HepG2 (cell line): ENCODE measurements at regions not wholly inside any gene's neighbourhood (a gene's known extent, or its start where the extent isn't known, plus 50 kb on each side); places are given as distances from the start of the nearest gene placed in this dataset.

ENCODE experiments used
- ATAC-seq: fragments of 200-7000 bp; cut with Tn5 transposase; 3 replicates; pipeline ENCODE4 v1.9.1; 2020; ENCODE audit warnings: mild to moderate bottlenecking, moderate library complexity
- BruUV-seq: library from RNA; stranded (reverse); fragments of 400-500 nt; replicated peaks from 2 replicates; lab custom pipeline; 2021; lab: Mats Ljungman, UMichigan
- CTCF ChIA-PET: fragments of 300-600 bp; formaldehyde crosslinking; extraction: SDS; loops from one replicate; lab custom pipeline; 2021; ENCODE audit warnings: low total read pairs, inconsistent platforms, low intra/inter-chr PET ratio; lab: Yijun Ruan, JAX
- POLR2A ChIA-PET: fragments of 350-600 bp; sonication (Branson Sonifier 250); formaldehyde crosslinking; loops from one replicate; lab custom pipeline; 2020; ENCODE audit warnings: antibody characterized with exemption, inconsistent platforms; lab: Yijun Ruan, JAX
- DNase-seq: peaks from one replicate; pipeline ENCODE4 v3.0.0-alpha.2; 2015; ENCODE audit warnings: low spot score
- FAIRE-seq: peaks from 3 replicates; lab custom pipeline; 2011; peaks lifted over from hg19 to GRCh38; lab: Jason Lieb, UNC
- H2AFZ ChIP-seq: one replicate; pipeline ENCODE4 v1.6.1; 2011; ENCODE audit warnings: low read length, inconsistent platforms
- H3K27ac ChIP-seq: fragments of 300-600 bp; 3 replicates; pipeline ENCODE4 v1.8.0; 2011; ENCODE audit warnings: mixed run types, mild to moderate bottlenecking, mixed read lengths, low read length, inconsistent platforms; ENCODE audit not compliant: insufficient read depth; ENCODE audit errors: extremely low read length
- H3K27me3 ChIP-seq, 2 experiments: fragments of 200-600 bp in 1 of 2; 2 replicates in 1 of 2; 3 replicates in 1 of 2; pipeline versions ENCODE4 v1.6.0 to v1.8.0; 2011; ENCODE audit warnings: low read length in 2 of 2, mild to moderate bottlenecking in 2 of 2, moderate library complexity in 2 of 2, inconsistent platforms in 1 of 2; ENCODE audit not compliant: insufficient read depth in 2 of 2, control insufficient read depth in 1 of 2
- H3K36me3 ChIP-seq, 2 experiments: fragments of 200-600 bp in 1 of 2; replicated peaks in 1 of 2; 2 replicates in 1 of 2; 3 replicates in 1 of 2; pipeline versions ENCODE4 v1.5.1 to v1.8.0; 2011; ENCODE audit warnings: low read length in 2 of 2, inconsistent platforms in 1 of 2; ENCODE audit not compliant: insufficient read depth in 2 of 2, control insufficient read depth in 1 of 2
- H3K4me1 ChIP-seq: 2 replicates; pipeline ENCODE4 v1.5.1; 2012; ENCODE audit warnings: low read length, inconsistent platforms; ENCODE audit not compliant: insufficient read depth
- H3K4me2 ChIP-seq: 2 replicates; pipeline ENCODE4 v1.6.0; 2011; ENCODE audit warnings: low read depth, low read length, inconsistent platforms
- H3K4me3 ChIP-seq, 3 experiments: fragments of 200-600 bp in 1 of 3; sonication (generic), shearing (Covaris generic) in 1 of 3; replicated peaks in 1 of 3; 2 replicates each; pipeline ENCODE4 v1.5.1; 2011 to 2016; ENCODE audit warnings: low read length in 3 of 3, inconsistent platforms in 2 of 3, low read depth in 2 of 3, mild to moderate bottlenecking in 2 of 3, control low read depth in 1 of 3, mixed read lengths in 1 of 3; ENCODE audit not compliant: insufficient read depth in 1 of 3
- H3K79me2 ChIP-seq: one replicate; pipeline ENCODE4 v1.6.1; 2011; ENCODE audit warnings: low read length, inconsistent platforms; ENCODE audit not compliant: insufficient read depth
- H3K9ac ChIP-seq: 2 replicates; pipeline ENCODE4 v1.6.0; 2011; ENCODE audit warnings: mild to moderate bottlenecking, low read depth, low read length, inconsistent platforms; ENCODE audit not compliant: insufficient read depth
- H3K9me3 ChIP-seq: 2 replicates; pipeline ENCODE4 v1.5.1; 2012; ENCODE audit warnings: mild to moderate bottlenecking, low read length
- H4K20me1 ChIP-seq: 2 replicates; pipeline ENCODE4 v1.6.0; 2011; ENCODE audit warnings: inconsistent platforms, mild to moderate bottlenecking, low read length, moderate library complexity; ENCODE audit not compliant: insufficient read depth
- CHCHD3 ChIP-seq: sonication (generic); formaldehyde crosslinking; IDR thresholded peaks from 2 replicates; pipeline ENCODE4 v1.8.0; 2022; ENCODE audit warnings: mild to moderate bottlenecking, missing genetic modification reagents, moderate library complexity
- IKZF4 ChIP-seq: sonication (generic); formaldehyde crosslinking; IDR thresholded peaks from 2 replicates; pipeline ENCODE4 v1.5.1; 2020; ENCODE audit warnings: borderline replicate concordance, mild to moderate bottlenecking, low read depth, missing genetic modification reagents; ENCODE audit errors: not compliant biosample characterization
- PAWR ChIP-seq: sonication (generic); formaldehyde crosslinking; IDR thresholded peaks from 2 replicates; pipeline ENCODE4 v1.4.0; 2020; ENCODE audit warnings: missing genetic modification reagents, mild to moderate bottlenecking, borderline replicate concordance
- SMARCC2 ChIP-seq: fragments of 450-650 bp; IDR thresholded peaks from 2 replicates; pipeline ENCODE4 v1.6.1; 2017; ENCODE audit warnings: antibody characterized with exemption, mild to moderate bottlenecking
- ZBTB20 ChIP-seq: sonication (generic); formaldehyde crosslinking; IDR thresholded peaks from 2 replicates; pipeline ENCODE4 v1.8.1; 2023; ENCODE audit warnings: missing genetic modification reagents, low read depth, mild to moderate bottlenecking, borderline replicate concordance
- ZNF205 ChIP-seq: IDR thresholded peaks from 2 replicates; pipeline ENCODE4 v1.6.1; 2018; ENCODE audit warnings: missing biosample characterization, missing genetic modification reagents
- ZNF318 ChIP-seq: sonication (generic); formaldehyde crosslinking; IDR thresholded peaks from 2 replicates; pipeline ENCODE4 v1.4.0; 2020; ENCODE audit warnings: mild to moderate bottlenecking, missing genetic modification reagents
- ZNF432 ChIP-seq: sonication (generic); formaldehyde crosslinking; IDR thresholded peaks from 2 replicates; pipeline ENCODE4 v1.5.0; 2020; ENCODE audit warnings: missing genetic modification reagents, mild to moderate bottlenecking, borderline replicate concordance
- ZNF720 ChIP-seq: sonication (generic); formaldehyde crosslinking; IDR thresholded peaks from 2 replicates; pipeline ENCODE4 v1.4.0; 2020; ENCODE audit warnings: missing genetic modification reagents
- ZNF792 ChIP-seq: IDR thresholded peaks from 2 replicates; pipeline ENCODE4 v1.6.1; 2016
- in situ Hi-C: cut with HindIII; loops from 2 replicates; pipeline ENCODE4 v1.10.0; 2017; ENCODE audit warnings: low pct_unique_long_range_greater_than_20kb; ENCODE audit not compliant: extremely low pct_ligation_motif_present
- intact Hi-C: fragments of 100-400 bp; cut with micrococcal nuclease; formaldehyde crosslinking; loops from one replicate; pipeline ENCODE4 v1.10.0; 2022; ENCODE audit not compliant: unreplicated experiment
- TF ChIP-seq, protein P1 (sequence below): sonication (generic); formaldehyde crosslinking; IDR thresholded peaks from 2 replicates; pipeline ENCODE4 v1.4.0; 2020; ENCODE audit warnings: missing genetic modification reagents, borderline replicate concordance
- TF ChIP-seq, protein P2 (sequence below): sonication (generic); formaldehyde crosslinking; IDR thresholded peaks from 2 replicates; pipeline ENCODE4 v1.4.0; 2020; ENCODE audit warnings: mild to moderate bottlenecking, missing genetic modification reagents

DNA sequence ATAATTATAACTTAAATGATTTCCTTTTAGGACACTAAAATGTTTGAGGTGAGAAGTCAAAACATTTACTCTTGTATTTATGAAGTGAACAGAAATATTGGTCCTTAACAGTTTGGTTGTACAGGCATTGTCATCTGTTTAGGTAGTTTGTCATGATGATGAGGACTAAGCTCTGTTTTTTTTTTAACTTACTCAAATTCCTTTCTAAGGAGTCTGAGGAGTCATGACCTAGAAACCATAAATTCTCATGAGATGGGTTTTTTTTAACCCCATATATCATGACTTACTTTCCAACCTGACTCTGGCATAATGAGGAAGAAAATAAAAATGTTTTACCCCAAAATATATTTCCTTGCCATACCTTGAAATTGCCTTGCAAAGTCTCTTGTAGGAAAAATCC lies 1176.2 kb downstream of the SUCLG1 start:
- in situ Hi-C loops (no loop called here), intact Hi-C loops (no loop called here)
- POLR2A ChIA-PET = no interaction called here
- H3K79me2 ChIP-seq = no peaks in the 10 kb centered on the region
- FAIRE-seq (no peak), ATAC-seq (no peak), DNase-seq (no peak)
- no peak overlapping the region for H3K9ac ChIP-seq
- H4K20me1 ChIP-seq = no peaks in the 10 kb centered on the region
- H3K4me2 ChIP-seq = no peak overlapping the region
- H3K4me3 ChIP-seq = no peak overlapping the region
- H3K27me3 ChIP-seq = no peaks in the 10 kb centered on the region; a peak in 1 of 5 replicates
- TF ChIP-seq, protein P1, sequence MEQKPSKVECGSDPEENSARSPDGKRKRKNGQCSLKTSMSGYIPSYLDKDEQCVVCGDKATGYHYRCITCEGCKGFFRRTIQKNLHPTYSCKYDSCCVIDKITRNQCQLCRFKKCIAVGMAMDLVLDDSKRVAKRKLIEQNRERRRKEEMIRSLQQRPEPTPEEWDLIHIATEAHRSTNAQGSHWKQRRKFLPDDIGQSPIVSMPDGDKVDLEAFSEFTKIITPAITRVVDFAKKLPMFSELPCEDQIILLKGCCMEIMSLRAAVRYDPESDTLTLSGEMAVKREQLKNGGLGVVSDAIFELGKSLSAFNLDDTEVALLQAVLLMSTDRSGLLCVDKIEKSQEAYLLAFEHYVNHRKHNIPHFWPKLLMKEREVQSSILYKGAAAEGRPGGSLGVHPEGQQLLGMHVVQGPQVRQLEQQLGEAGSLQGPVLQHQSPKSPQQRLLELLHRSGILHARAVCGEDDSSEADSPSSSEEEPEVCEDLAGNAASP = no peak
- TF ChIP-seq ZNF318 (CRISPR knock-in tag) (no peak), IKZF4 (CRISPR knock-in tag) (no peak), ZNF792 (CRISPR knock-in tag) (no peak), SMARCC2 (no peak), ZBTB20 (CRISPR knock-in tag) (no peak), ZNF720 (CRISPR knock-in tag) (no peak), ZNF205 (CRISPR knock-in tag) (no peak), PAWR (CRISPR knock-in tag) (no peak), CHCHD3 (no peak), ZNF432 (no peak)
- TF ChIP-seq, protein P2, sequence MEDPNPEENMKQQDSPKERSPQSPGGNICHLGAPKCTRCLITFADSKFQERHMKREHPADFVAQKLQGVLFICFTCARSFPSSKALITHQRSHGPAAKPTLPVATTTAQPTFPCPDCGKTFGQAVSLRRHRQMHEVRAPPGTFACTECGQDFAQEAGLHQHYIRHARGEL (CRISPR knock-in tag) = no peak
- CTCF ChIA-PET = no interaction called here
- H3K36me3 ChIP-seq = no peaks in the 10 kb centered on the region
- no peak overlapping the region for H2AFZ ChIP-seq
- H3K4me1 ChIP-seq = no peaks in the 10 kb centered on the region
- no TSS peak for BruUV-seq
- no peak overlapping the region for H3K27ac ChIP-seq
- peaks cover 81% of the 10 kb centered on the region for H3K9me3 ChIP-seq
